Kidney (tissue), 13 donors: ENCODE measurements at regions not wholly inside any gene's neighbourhood (a gene's known extent, or its start where the extent isn't known, plus 50 kb on each side); places are given as distances from the start of the nearest gene placed in this dataset.

ENCODE experiments used
- DNase-seq, 5 donors: peaks; one replicate each; pipeline ENCODE4 v3.0.0-alpha.2; 2013 to 2020
- FAIRE-seq: peaks from 2 replicates; lab custom pipeline; 2012; peaks lifted over from hg19 to GRCh38; lab: Jason Lieb, UNC
- H3K27ac ChIP-seq, 2 donors: one replicate each; pipeline ENCODE4 v1.7.0; 2013; ENCODE audit warnings: low read depth in 2 of 2, low read length in 2 of 2, inconsistent platforms in 1 of 2
- H3K27me3 ChIP-seq: one replicate; pipeline ENCODE4 v1.7.1; 2013; ENCODE audit warnings: low read length, inconsistent platforms; ENCODE audit not compliant: control insufficient read depth, insufficient read depth
- H3K36me3 ChIP-seq, 3 donors: one replicate each; pipeline versions ENCODE4 v1.7.0 to v1.7.1; 2013; ENCODE audit warnings: low read length in 3 of 3, control low read depth in 1 of 3, inconsistent platforms in 1 of 3; ENCODE audit not compliant: insufficient read depth in 3 of 3, control insufficient read depth in 2 of 3
- H3K4me1 ChIP-seq, 3 donors: one replicate each; pipeline versions ENCODE4 v1.7.0 to v1.7.1; 2013; ENCODE audit warnings: low read length in 3 of 3, inconsistent platforms in 1 of 3, low read depth in 1 of 3; ENCODE audit not compliant: control insufficient read depth in 2 of 3, insufficient read depth in 2 of 3
- H3K4me3 ChIP-seq, 3 donors: one replicate each; pipeline versions ENCODE4 v1.7.0 to v1.8.1; 2013; ENCODE audit warnings: low read length in 3 of 3, control low read depth in 1 of 3, inconsistent platforms in 1 of 3
- H3K9ac ChIP-seq, 3 donors: one replicate each; pipeline versions ENCODE4 v1.7.0 to v1.7.1; 2013; ENCODE audit warnings: low read length in 3 of 3, control low read depth in 1 of 3, inconsistent platforms in 1 of 3
- H3K9me3 ChIP-seq, 3 donors: one replicate each; pipeline versions ENCODE4 v1.7.0 to v1.7.1; 2013; ENCODE audit warnings: low read length in 3 of 3, control low read depth in 1 of 3, inconsistent platforms in 1 of 3; ENCODE audit not compliant: control insufficient read depth in 2 of 3, insufficient read depth in 1 of 3
- CTCF ChIP-seq: IDR thresholded peaks from 3 replicates; pipeline ENCODE4 v1.5.1; 2012; ENCODE audit warnings: mild to moderate bottlenecking, moderate library complexity, borderline replicate concordance; ENCODE audit not compliant: insufficient read depth; ENCODE audit errors: extremely low read depth
- intact Hi-C: fragments of 100-400 bp; cut with DNase I; formaldehyde crosslinking; loops from one replicate; pipeline ENCODE4 v1.11.1; 2022
- donor health status: control.
- donor health status: control.
- donor health status: control.
- donor health status: control.
- donor health status: control.
- donor health status: DM: yes; HTN: yes; CAD: no.
- donor health status: Normal renal cell carcinoma (clear cell type).

- no peaks in the 10 kb centered on the region for H3K27me3 ChIP-seq
- DNase-seq (no peak), FAIRE-seq (no peak)
- H3K4me1 ChIP-seq: peaks cover 0 to 4% (median 1%) of the 10 kb centered on the region in 3 donors
- H3K36me3 ChIP-seq: no peaks in the 10 kb centered on the region
- no peak overlapping the region for H3K27ac ChIP-seq
- H3K4me3 ChIP-seq: no peak overlapping the region
- no peak for TF ChIP-seq CTCF
- intact Hi-C loops: no loop called here
- H3K9ac ChIP-seq: no peak overlapping the region
- H3K9me3 ChIP-seq: no peaks in the 10 kb centered on the region
These were observed 503.0 kb downstream of the NTRK3 start for GRCh38 chr15:87753539-87753938.

GRCh38 chr15:87752250-87752951 is 504.1 kb downstream of the NTRK3 start:
- no peak overlapping the region for H3K4me3 ChIP-seq
- FAIRE-seq (no peak), DNase-seq (peak in 2 of 5 donors; percentile 74)
- intact Hi-C loops: no loop called here
- H3K27ac ChIP-seq: peak overlapping the region in 1 of 2 donors; percentile 33
- H3K36me3 ChIP-seq: no peaks in the 10 kb centered on the region
- H3K9ac ChIP-seq: no peak overlapping the region
- no peak for TF ChIP-seq CTCF
- no peaks in the 10 kb centered on the region for H3K9me3 ChIP-seq
- peaks cover 0 to 4% (median 0%) of the 10 kb centered on the region in 3 donors for H3K4me1 ChIP-seq
- H3K27me3 ChIP-seq: no peaks in the 10 kb centered on the region

GRCh38 chr15:87748483-87748882 is 508.1 kb downstream of the NTRK3 start:
- peaks cover 0 to 4% (median 0%) of the 10 kb centered on the region in 3 donors for H3K4me1 ChIP-seq
- no peak overlapping the region for H3K4me3 ChIP-seq
- no peaks in the 10 kb centered on the region for H3K9me3 ChIP-seq
- no peak for DNase-seq
- no peak for FAIRE-seq
- H3K27ac ChIP-seq: no peak overlapping the region
- H3K27me3 ChIP-seq: no peaks in the 10 kb centered on the region
- no peak overlapping the region for H3K9ac ChIP-seq
- no peak for TF ChIP-seq CTCF
- H3K36me3 ChIP-seq: no peaks in the 10 kb centered on the region
- intact Hi-C loops: no loop called here
